ENCODE measurements at regions not wholly inside any gene's neighbourhood (a gene's known extent, or its start where the extent isn't known, plus 50 kb on each side); places are given as distances from the start of the nearest gene placed in this dataset.
"Not testable (repeated sequence)": the region's sequence is repeated elsewhere in the genome, so short reads cannot be mapped to it uniquely, and the experiment has no call there.

- Histone ChIP-seq H3K4me1 (ENCODE audit: control insufficient read depth, insufficient read depth, low read length) (no peaks in the 10 kb centered on the region), H3K9me3 (ENCODE audit: control insufficient read depth, insufficient read depth, low read depth, low read length) (no peaks in the 10 kb centered on the region), H3K4me3 (ENCODE audit: low read depth in 2 of 2, low read length in 2 of 2) (no peak overlapping the region), H3K36me3 (ENCODE audit: control insufficient read depth, insufficient read depth, low read length) (no peaks in the 10 kb centered on the region), H3K27ac (ENCODE audit: low read length) (no peak overlapping the region), H3K27me3 (ENCODE audit: control insufficient read depth, insufficient read depth, low read length) (no peaks in the 10 kb centered on the region; the same call in 1 of the 2 replicates)
- intact Hi-C loops (cut with micrococcal nuclease; ENCODE audit: unreplicated experiment), result no loop called here
- POLR2A ChIA-PET, result no interaction called here
- CTCF ChIA-PET, result no interaction called here
- in situ Hi-C loops (cut with HindIII; ENCODE audit: low pct_unique_long_range_greater_than_20kb, low sequenced_read_pairs), result no loop called here
- DNase-seq (ENCODE audit: low read depth, low spot score), result no peak
- no peak for ATAC-seq
- BruUV-seq (replicated peaks), result no TSS peak
- TF ChIP-seq SIN3A (IDR thresholded peaks at IDR 0.05; ENCODE audit: borderline replicate concordance, insufficient read depth, low read depth, low read length), result no peak
- no peak for TF ChIP-seq TCF7L2 (IDR thresholded peaks at IDR 0.05; ENCODE audit: low read depth, low read length)
- TF ChIP-seq POLR2AphosphoS5 (IDR thresholded peaks at IDR 0.05; ENCODE audit: low read depth, low read length), result no peak
- no peak for TF ChIP-seq REST (IDR thresholded peaks at IDR 0.05; ENCODE audit: insufficient read depth in 1 of 2, low read depth in 2 of 2, low read length in 1 of 2)
- no peak for TF ChIP-seq CTCF (IDR thresholded peaks at IDR 0.05)
Measured at GRCh38 chr11:46176421-46176820, 55.2 kb upstream of the PHF21A start.

- H3K27me3 ChIP-seq (ENCODE audit: control insufficient read depth, insufficient read depth, low read length), result no peaks in the 10 kb centered on the region; the same call in 1 of the 2 replicates
- H3K36me3 ChIP-seq (ENCODE audit: control insufficient read depth, insufficient read depth, low read length), result no peaks in the 10 kb centered on the region
- CTCF ChIA-PET, result no interaction called here
- BruUV-seq (replicated peaks), result no TSS peak
- DNase-seq (ENCODE audit: low read depth, low spot score) (no peak), ATAC-seq (no peak)
- intact Hi-C loops (cut with micrococcal nuclease; ENCODE audit: unreplicated experiment), result no loop called here
- H3K9me3 ChIP-seq (ENCODE audit: control insufficient read depth, insufficient read depth, low read depth, low read length), result no peaks in the 10 kb centered on the region
- H3K4me1 ChIP-seq (ENCODE audit: control insufficient read depth, insufficient read depth, low read length), result no peaks in the 10 kb centered on the region
- H3K27ac ChIP-seq (ENCODE audit: low read length), result no peak overlapping the region
- POLR2A ChIA-PET, result no interaction called here
- TF ChIP-seq TCF7L2 (IDR thresholded peaks at IDR 0.05; ENCODE audit: low read depth, low read length) (no peak), POLR2AphosphoS5 (IDR thresholded peaks at IDR 0.05; ENCODE audit: low read depth, low read length) (no peak), REST (IDR thresholded peaks at IDR 0.05; ENCODE audit: insufficient read depth in 1 of 2, low read depth in 2 of 2, low read length in 1 of 2) (no peak), CTCF (IDR thresholded peaks at IDR 0.05) (no peak), SIN3A (IDR thresholded peaks at IDR 0.05; ENCODE audit: borderline replicate concordance, insufficient read depth, low read depth, low read length) (no peak)
- no peak overlapping the region for H3K4me3 ChIP-seq (ENCODE audit: low read depth in 2 of 2, low read length in 2 of 2)
- in situ Hi-C loops (cut with HindIII; ENCODE audit: low pct_unique_long_range_greater_than_20kb, low sequenced_read_pairs), result no loop called here
Measured at GRCh38 chr11:46175401-46176002, 54.2 kb upstream of the PHF21A start.

- BruUV-seq (replicated peaks); ATAC-seq; H3K9me3 ChIP-seq (ENCODE audit: control insufficient read depth, insufficient read depth, low read depth, low read length); H3K4me3 ChIP-seq (ENCODE audit: low read depth in 2 of 2, low read length in 2 of 2); DNase-seq (ENCODE audit: low read depth, low spot score); CTCF ChIA-PET; H3K27me3 ChIP-seq (ENCODE audit: control insufficient read depth, insufficient read depth, low read length); in situ Hi-C loops (cut with HindIII; ENCODE audit: low pct_unique_long_range_greater_than_20kb, low sequenced_read_pairs); H3K4me1 ChIP-seq (ENCODE audit: control insufficient read depth, insufficient read depth, low read length); H3K27ac ChIP-seq (ENCODE audit: low read length); H3K36me3 ChIP-seq (ENCODE audit: control insufficient read depth, insufficient read depth, low read length); intact Hi-C loops (cut with micrococcal nuclease; ENCODE audit: unreplicated experiment); POLR2A ChIA-PET: not testable (repeated sequence)
Measured at GRCh38 chr11:46171693-46172092, 50.4 kb upstream of the PHF21A start.
